GM18867 (cell line): ENCODE measurements at regions not wholly inside any gene's neighbourhood (a gene's known extent, or its start where the extent isn't known, plus 50 kb on each side); places are given as distances from the start of the nearest gene placed in this dataset.
A peak's percentile ranks its signal among the peaks of the same experiment; 100 is the strongest.

ENCODE experiments used
- ATAC-seq: cut with Tn5 transposase; IDR thresholded peaks from one replicate; pipeline ENCODE4 v1.9.1; 2021; ENCODE audit warnings: mild to moderate bottlenecking, moderate library complexity; ENCODE audit not compliant: unreplicated experiment

DNA sequence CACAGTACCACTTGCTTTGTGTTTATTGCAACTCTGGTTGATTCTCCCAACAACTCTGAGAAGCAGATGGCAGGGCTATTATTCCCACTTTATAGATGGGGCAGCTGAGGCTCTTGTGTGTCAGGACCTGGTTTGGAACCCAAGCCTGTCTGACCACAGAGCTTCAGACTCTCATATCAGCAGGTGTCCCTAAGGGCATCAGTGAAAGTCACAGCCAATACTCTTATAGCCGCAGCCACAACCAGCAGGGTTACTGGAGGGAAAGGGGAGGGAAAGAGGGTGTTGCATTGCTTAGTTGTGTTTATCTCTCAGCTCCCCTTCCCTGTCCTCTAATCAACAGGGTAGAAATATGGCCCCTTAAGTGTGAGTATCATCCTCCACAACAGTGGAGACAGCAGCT, 304.0 kb downstream of the RRAGC start:
- ATAC-seq = no peak

DNA sequence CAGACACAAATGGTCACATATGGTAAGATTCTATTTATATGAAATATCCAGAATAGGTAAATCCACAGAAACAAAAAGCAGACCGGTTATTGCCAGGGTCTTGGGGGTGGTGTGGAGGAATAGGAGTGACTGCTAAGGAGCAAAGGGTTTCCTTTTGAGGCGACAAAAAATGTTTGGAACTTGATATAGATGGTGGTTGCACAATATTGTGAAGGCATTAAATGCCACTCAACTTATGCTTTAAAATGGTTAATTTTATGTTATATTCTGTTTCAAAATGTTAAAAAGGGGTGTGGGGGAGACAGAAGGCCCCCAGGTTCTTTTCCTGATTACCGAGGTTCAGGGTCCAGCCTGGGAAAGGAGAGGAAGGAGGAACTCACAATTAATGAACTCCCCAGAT, 304.4 kb downstream of the RRAGC start:
- ATAC-seq = no peak

GRCh38 chr1:38551318-38552307, 308.0 kb downstream of the RRAGC start:
- no peak for ATAC-seq

GRCh38 chr1:38549191-38549590, 310.4 kb downstream of the RRAGC start:
- no peak for ATAC-seq

DNA sequence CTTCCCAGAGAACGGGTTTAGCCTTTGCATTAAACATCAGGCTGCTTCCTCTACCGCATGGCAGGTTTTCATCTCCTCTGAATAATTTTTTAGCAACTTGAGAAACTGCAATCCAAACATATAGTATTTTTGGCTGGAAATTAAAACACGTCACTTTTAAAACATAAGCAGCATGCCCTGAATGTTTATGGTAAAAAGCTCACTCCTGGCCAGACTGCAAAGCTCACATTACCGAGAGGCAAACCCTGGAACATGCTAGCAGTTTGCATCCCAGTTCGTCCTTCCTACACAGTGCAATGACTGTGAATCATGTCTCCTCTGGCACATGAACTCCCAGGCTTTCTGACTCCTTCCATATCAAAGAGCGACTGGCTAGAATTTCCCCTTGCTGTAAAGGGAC, 312.3 kb downstream of the RRAGC start:
- ATAC-seq = no peak

GRCh38 chr1:38546636-38547035, 312.9 kb downstream of the RRAGC start:
- no peak for ATAC-seq

DNA sequence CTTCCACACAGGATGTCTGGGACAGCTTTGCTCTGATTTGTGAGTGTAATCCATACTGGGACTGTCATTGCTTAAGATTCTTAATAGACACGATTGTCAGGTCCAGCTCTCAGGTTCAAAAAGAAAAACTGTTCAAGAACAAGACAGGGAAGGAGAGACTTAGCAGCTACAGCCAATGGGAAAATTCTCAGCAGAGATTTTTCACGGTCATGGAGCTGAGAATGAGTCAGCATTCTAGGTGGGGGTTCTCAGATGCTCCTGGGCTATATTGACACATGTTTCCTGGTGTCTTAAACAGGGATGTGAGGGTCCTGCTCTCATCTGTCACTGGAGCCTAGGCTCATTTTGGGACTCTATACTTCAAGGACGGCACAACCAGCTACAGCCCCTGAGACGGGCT, 318.3 kb downstream of the RRAGC start:
- ATAC-seq = no peak

- ATAC-seq = no peak
Measured at GRCh38 chr1:38539931-38540330, 319.6 kb downstream of the RRAGC start.

GRCh38 chr1:38538834-38539233, 320.7 kb downstream of the RRAGC start:
- no peak for ATAC-seq

- no peak for ATAC-seq
Measured at GRCh38 chr1:38536089-38536488, 323.5 kb downstream of the RRAGC start.

DNA sequence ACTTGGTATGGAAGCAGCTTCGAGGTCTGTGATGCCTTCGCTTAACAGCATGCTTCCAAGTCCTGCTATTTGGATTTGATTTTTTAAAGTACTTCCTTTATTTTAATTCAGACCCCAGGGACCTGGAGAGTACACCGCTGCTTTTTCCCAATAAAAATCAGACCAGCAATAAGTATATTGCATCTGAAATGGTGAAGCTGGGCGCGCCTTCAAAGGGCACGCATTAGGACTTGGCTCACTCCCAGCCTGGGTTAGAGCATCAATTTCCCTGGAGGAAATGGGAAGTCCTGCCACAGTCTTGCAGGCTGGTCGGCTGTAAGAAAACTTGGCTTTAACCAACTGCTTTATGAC, 325.1 kb downstream of the RRAGC start:
- no peak for ATAC-seq

DNA sequence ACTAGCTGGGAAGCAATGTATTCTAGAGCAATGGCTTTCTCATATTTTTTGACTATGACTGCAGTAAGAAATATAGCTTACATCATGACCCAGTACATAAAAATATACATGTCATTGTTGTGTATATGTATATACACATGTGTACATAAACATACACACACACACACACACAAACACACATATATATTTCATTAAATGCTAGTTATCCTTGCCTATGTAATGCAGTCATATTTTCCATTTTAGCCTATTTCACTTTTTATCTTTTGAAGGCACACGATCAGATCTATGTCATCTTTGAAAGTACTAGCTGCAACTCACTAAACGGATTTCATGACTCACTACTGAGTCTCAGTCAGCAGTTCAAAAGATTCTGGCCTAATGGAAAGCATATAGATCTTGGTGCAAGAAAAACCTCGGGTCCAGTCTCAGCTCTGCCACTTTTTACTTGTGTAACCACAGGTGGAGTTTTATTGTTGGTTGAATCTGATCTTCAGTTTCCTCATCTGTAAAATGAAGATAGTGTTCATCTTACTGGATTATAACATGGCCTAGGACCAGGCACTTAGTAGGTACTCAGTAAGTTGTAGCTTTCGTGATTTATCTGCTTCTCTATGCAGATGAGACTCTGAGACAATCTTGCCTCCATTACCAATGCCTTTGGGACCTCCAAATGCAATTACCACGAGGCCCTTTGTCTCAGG, 325.6 kb downstream of the RRAGC start:
- ATAC-seq = no peak

- ATAC-seq = no peak
Measured at GRCh38 chr1:38530957-38531356, 328.6 kb downstream of the RRAGC start.

DNA sequence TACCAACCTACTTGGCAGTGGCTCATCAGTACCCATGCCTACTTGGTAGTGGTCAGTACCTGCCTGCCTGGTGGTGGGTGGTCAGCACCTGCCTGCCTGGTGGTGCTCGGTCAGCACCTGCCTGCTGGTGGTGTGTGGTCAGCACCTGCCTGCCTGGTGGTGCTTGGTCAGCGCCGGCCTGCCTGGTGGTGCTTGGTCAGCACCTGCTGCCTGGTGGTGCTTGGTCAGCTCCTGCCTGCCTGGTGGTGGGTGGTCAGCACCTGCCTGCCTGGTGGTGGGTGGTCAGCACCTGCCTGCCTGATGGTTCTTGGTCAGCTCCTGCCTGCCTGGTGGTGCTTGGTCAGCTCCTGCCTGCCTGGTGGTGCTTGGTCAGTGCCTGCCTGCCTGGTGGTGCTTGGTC, 329.6 kb downstream of the RRAGC start:
- ATAC-seq = no peak

DNA sequence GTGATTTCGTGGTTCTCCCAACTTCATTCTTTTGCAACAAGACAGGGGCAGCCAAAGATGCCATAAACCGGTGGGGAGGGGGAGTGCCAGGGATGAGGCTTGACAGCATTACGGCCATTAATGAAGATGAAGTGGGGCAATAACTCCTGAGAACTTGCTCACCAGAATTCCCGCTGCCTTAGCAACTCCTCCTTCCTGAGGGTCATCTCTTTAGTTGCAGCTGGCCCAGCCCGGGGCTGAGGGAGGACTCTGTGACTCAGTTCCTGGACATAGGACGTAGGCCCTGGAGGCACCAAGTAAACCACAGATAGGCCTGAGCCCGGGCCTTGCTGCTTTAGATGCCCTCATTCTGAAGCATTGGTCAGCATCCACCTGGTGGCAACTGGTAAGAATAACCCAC, 330.2 kb downstream of the RRAGC start:
- no peak for ATAC-seq

GRCh38 chr1:38528623-38529022, 330.9 kb downstream of the RRAGC start:
- no peak for ATAC-seq

GRCh38 chr1:38527373-38527966, 332.1 kb downstream of the RRAGC start:
- ATAC-seq = peak; percentile 96

DNA sequence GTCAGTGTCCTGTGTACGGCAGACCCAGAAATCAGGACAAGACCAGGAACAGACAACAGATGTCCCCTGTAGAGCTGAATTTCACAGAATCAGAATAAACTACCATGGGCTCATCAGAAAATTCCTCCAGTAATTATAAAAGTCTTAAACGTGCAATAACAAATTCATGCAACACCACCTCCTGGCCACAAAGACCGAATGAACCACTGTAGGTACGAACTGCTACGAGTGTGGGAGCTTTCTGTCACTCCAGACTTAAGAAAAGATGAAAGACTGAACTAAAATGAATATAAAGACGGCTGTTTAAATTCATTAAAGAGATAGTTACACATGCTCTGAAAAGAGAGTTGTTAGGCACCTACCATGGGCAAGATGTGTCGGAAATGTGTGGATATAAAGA, 333.5 kb downstream of the RRAGC start:
- no peak for ATAC-seq

DNA sequence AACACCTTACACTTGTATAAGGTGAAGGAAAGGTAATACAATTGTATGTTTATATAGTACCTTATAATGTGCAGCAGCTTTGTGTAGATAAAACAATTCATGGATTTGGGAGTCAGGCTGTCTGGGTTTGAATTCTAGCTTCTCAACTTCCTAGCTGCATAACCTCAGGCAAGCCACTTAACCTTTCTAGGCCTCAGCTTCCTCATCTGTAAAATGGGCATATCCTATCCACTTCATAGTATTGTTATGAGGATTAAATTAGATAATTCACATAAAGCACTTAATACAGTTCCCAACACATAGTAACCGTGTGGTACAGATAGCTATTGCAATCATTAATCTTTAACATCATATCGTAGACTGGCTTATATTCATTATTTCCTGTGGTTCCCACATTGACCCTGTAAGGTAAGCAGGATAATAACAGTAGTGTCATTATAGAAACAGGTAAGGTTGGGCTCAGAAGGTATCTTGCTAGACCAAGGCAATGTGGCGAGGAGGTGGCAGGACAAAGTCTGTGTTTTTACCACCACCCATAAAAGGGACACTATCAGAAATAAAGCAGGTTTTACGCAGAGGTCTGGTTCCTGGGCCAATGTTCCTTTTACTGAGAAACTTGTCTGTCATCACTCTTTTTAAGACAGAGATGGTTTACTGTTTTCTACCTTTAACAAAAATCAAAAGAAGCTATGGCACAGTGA, 334.1 kb downstream of the RRAGC start:
- ATAC-seq = no peak

- ATAC-seq = no peak
Measured at GRCh38 chr1:38524025-38524641, 335.4 kb downstream of the RRAGC start.

GRCh38 chr1:38523568-38523939, 336.0 kb downstream of the RRAGC start:
- ATAC-seq = no peak
